Posterior cingulate gyrus (tissue), 11 donors: ENCODE measurements at regions not wholly inside any gene's neighbourhood (a gene's known extent, or its start where the extent isn't known, plus 50 kb on each side); places are given as distances from the start of the nearest gene placed in this dataset.
A peak's percentile ranks its signal among the peaks of the same experiment; 100 is the strongest.
"Not testable (repeated sequence)": the region's sequence is repeated elsewhere in the genome, so short reads cannot be mapped to it uniquely, and the experiment has no call there.

Experiments
- DNase-seq, 10 donors: peaks; one replicate each; pipeline versions ENCODE4 v3.0.0 to v3.0.0-alpha.2; 2020 to 2021; ENCODE audit warnings: mixed read lengths in 3 of 10
- intact Hi-C: fragments of 100-400 bp; cut with DNase I; formaldehyde crosslinking; loops from one replicate; pipeline ENCODE4 v1.15.1; 2023

DNA sequence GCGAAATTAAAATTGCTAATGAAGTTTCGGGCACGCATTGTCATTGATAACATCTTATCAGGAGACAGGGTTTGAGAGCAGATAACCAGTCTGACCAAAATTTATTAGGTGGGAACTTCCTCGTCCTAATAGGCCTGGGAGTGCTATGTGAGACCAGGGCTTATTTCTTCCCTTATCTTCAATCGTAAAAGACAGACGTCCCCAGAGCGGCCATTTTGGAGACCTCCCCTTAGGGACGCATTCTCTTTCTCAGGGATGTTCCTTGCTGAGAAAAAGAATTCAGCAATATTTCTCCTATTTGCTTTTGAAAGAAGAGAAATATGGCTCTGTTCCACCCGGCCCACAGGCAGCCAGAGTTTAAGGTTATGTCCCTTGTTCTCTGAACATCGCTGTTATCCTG, 184.7 kb downstream of the OSTF1 start:
- intact Hi-C loops: not testable (repeated sequence)

DNA sequence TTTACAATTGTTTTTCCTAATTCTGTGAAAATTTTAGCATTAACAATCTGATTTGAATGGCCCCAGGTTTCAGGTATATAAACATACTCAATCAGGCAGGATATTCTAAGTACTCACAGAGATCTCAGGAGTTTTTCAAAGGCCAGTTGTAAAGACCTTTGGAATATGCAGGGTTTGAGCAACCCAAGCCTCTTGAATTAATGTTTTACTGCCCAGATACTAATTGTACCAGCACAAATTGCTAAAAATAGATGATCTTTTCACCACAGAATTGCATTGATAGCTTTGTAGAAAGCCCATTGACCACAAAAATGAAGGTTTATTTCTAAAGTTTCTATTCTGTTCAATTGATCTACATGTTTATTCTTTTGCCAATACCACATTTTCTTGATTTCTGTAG, 186.5 kb downstream of the OSTF1 start:
- no peak for DNase-seq
- intact Hi-C loops: no loop called here

More for the DNA sequence above, 184.7 kb downstream of the OSTF1 start:
- not testable (repeated sequence) for DNase-seq

DNA sequence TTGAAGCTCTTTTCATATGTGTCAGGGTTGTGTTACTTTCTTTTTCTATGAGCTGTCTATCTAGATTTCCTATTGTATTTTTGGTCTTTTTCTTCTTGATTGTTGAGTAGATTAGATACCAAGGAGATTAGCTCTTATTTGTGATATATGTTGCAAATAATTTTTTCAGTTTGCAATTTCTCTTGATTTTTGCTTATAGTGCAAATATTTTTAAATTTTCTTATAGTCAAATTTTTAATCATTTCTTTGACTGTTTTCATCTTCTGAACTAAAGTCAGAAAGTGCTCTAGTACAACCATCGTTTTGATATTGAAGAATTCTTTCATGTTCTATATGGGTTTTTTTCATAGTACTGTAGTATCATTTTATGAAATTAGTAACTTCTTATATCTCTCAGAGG, 193.7 kb downstream of the OSTF1 start:
- DNase-seq: no peak
- intact Hi-C loops: no loop called here

DNA sequence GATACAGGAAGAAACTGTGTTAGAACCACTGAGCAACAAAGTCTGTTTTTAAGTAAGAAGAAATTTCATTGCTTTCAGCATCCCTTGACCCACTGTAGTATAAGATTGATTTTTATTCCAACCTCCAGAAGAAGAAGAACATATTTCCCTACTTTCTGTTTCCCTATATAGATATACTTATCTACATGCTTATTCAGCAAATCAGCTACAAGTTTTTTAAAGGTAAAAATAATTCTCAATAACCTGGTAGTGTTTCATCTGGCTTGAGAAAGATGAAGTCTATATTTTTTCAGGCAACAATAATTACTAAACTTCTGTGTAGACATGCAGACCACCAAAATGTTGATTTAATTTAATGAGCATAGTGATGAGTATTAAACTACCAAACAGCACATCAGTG, 201.0 kb downstream of the OSTF1 start:
- no peak for DNase-seq
- intact Hi-C loops: no loop called here

DNA sequence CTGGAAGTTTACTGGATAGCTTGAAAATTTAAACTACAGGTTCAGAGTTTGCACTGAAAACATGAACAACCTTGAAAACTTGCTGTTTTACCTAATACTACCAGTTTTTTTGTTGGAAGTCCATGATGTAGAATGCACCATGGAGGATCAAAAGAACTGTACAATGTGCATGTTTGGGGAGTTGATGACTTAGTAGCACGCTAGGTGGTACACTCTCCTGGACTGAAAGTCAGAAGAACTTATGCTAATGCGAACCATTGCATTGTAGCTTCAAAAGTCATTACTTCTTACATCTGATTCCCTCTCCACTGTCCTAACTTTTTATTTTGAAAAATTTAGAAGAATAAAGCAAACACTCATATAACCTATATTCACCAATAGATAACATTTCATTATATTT, 211.0 kb downstream of the OSTF1 start:
- intact Hi-C loops: no loop called here
- no peak for DNase-seq

DNA sequence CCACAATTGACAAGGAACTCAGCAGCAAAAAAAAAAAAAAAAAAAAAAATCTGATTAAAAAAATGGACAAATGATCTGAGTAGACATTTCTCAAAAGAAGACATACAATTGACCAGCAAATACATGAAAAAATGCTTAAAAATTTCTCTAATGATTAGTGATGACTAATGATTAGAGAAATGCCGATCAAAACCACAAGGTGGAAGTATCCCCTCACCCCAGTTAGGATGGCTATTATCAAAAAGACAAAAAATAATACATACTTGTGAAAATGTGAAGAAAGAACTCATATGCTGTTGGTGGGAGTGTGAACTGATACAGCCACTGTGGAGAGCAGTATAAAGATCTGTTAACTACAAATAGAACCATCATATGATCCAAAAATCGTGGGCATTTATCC, 245.3 kb downstream of the OSTF1 start:
- no peak for DNase-seq
- intact Hi-C loops: no loop called here

DNA sequence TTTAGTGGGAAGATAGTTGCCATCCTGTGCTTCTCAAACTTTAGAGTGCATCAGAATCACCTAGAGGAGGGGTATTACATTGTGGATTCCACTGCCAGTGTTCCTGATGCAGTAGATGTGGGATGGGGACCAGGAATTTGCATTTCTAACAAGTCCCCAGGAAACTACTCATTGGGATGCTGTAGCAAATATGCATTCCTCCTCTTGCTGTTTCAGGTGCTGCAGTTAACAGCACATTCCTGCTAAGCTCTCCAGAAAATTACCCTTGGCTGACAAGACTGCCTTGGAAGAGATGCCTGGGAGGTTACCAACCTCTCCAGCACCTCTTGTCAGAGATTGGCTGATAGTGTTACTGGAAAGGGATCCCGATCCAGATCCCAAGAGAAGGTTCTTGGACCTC, 270.5 kb downstream of the OSTF1 start:
- no peak for DNase-seq
- intact Hi-C loops: no loop called here

DNA sequence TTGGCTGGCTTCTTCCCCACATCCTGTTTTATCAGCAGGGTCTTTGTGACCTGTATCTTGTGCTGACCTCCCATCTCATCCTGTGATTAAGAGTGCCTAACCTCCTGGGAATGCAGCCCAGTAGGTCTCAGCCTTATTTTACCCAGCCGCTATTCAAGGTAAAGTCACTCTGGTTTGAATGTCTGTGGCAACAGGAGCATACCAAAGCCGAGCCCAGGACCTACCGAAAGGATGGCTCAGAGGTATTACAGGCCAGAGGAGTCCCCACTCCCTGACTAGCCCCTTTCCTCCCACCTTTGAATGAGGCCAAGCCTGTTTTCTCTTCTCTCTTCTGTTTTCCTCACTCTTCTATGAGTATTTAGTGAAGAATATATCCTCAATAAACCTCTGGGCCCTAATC, 271.3 kb downstream of the OSTF1 start:
- no peak for DNase-seq

DNA sequence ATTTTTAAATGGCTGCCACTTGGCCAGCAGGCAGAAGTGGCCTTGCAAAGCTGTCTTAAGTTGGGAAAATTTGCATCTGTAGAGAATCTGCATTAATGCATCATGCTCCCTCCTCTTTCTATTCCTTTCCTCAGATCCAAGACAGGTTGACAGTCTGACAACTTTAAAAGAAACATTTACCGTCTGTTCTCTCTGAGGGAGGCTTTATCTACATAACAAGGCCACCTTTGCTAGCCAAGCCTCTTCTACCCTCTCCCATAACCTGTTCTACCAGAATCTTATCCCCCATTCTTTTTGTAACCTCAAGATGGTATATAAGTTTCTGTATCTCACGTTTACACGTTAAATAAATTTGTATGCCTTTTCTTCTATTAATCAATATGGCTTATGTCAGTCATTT, 271.9 kb downstream of the OSTF1 start:
- no peak for DNase-seq
- intact Hi-C loops: no loop called here

More for the DNA sequence above, 271.3 kb downstream of the OSTF1 start:
- intact Hi-C loops: no loop called here

DNA sequence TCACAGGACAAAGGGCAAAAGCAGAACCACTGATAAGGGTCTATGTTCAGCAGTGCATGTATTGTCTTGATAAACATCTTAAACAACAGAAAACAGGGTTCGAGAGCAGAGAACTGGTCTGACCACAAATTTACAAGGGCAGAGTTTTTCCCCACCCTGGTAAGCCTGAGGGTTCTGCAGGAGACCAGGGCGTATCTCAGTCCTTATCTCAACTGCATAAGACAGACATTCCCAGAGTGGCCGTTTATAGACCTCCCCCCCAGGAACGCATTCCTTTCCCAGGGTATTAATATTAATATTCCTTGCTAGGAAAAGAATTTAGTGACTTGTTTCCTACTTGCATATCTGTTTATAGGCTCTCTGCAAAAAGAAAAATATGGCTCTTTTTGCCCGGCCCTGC, 274.1 kb downstream of the OSTF1 start:
- DNase-seq, intact Hi-C loops: not testable (repeated sequence)

DNA sequence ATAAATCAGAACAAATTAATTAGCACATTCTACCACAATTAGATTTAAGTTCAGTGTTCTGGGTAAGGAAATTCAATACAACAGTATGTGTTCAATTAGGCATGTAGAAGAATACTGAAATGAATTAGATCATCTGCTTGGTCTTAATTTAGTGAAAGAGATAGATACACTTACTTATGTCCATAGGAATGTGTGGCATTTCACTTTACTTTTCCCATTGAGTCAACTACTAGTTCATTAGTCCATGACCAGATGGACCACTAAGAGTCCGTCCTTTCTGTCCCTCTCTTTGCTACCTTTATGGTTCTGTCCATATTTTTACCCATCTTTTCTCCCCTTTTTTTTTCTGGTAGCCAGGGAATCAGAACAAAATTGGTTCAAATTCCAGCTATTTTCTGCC, 276.9 kb downstream of the OSTF1 start:
- intact Hi-C loops: no loop called here
- no peak for DNase-seq

DNA sequence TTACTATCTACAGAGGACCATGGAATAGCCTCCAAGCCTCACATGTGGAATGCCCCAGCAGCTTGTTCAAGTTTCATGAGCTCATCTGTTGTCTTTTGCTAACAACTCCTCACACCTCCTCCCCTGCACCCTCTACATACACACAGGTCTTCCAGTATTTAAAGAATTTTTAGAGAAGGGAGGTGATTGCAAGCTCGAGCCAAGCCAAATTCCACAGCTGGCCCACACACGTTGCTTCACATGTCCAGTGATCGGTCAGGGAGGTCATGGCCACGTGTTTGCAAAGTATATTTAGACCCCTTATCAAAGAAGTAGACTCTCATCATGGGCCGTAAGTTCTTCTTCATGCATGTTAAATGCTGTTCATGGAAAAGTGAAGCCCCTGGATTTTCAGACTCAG, 281.7 kb downstream of the OSTF1 start:
- DNase-seq: no peak
- intact Hi-C loops: no loop called here

DNA sequence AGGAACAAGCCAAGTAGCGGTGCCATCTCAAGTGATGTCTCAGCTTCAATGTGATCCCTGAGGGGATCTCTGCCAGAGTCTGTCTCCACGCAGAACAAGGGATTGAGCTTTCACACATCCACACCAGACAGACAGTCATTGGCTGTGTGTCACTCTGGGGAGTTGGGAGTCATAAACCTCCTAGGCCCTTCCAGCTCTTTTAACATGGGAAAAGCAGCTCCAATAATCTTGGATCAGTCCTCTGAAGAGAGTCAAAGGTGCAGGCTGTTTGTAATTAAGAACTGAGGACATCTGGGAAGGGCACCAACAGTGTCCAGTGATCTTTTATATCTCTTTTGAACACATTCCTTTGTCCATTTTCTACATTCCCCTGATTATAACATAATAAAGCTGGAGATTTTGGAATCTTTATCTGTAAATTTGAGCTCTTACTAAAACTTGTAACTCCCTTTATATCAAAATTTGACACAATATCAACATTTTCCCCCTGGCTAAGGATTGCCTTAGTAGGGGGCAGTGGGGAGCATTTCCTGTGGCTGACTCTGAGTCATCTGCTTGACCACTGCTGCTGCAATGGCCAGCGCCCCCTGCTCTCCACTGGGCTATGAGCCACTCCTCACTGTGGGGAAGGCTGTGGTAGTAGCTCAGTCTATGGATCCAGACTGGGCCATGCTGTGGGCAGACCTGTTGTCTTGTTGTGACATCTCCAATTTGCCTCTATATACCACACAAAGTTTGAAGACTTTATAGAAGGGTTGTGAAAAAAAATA, 284.4 kb downstream of the OSTF1 start:
- intact Hi-C loops: no loop called here
- DNase-seq: no peak

DNA sequence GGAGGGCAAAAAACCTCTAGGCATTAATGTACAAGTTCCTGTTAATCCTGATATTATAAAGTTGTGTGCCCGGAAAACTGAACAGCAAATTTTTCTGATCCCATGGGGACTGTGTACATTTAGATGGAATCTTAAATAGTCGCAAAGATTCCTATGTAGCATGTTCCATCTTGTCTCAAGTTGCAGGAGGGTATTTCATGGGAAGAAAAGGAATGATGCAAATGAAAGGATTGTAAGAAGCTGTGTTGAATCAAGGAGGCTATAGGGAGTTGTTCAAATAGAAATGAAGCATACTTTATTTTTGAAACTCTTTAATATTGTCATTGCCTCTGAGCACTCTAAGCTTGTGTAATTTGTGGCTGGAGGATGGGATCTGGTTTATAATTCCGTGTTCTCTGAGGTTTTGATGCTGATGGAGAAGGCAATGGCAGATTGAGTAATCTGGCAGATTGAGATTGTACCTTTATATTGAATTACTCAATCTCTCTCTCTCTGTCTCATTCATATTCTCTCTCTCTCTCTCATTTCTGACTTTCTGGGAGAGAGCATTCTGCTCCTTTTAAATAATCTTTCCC, 288.5 kb downstream of the OSTF1 start:
- intact Hi-C loops: no loop called here
- no peak for DNase-seq

DNA sequence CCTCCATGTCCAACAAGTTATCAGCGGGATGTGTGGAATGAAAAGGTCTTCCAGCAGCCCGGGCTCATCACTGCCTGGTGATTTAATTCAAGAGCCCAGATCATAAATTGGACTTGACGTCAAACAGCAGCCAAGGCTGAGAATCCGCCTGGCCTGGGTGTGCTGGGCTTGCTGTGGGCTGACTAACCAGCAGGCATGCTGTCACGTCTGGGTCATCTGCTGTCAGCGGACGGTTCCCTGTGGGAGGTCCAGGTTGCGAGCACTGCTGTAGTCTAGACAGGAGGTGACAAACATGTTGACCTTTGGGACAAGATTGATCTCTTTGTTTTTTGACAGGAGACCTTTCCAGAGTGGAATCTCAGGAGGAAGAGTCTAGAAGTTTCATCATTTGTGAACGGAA, 289.7 kb downstream of the OSTF1 start:
- intact Hi-C loops: no loop called here
- DNase-seq: peak in 1 of 10 donors; percentile 79

DNA sequence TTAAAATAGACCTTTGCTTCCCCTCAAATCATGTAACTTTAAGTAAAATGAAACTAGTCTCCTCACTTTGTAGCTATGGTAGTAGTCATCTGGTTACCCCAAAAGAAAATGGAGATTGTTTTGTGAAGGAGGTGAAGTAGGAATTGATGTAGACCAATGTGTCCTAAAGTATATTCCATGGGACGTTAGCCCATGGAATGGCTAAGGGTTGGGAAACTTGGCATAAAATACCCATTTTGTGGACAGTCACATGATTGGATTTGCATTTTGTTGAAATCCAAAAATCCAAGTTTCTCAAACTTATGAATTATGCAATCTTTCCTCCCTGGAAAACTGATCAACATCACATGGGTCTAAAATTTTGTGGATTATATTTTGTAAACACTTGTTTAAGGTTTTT, 290.6 kb downstream of the OSTF1 start:
- no peak for DNase-seq
- intact Hi-C loops: no loop called here

DNA sequence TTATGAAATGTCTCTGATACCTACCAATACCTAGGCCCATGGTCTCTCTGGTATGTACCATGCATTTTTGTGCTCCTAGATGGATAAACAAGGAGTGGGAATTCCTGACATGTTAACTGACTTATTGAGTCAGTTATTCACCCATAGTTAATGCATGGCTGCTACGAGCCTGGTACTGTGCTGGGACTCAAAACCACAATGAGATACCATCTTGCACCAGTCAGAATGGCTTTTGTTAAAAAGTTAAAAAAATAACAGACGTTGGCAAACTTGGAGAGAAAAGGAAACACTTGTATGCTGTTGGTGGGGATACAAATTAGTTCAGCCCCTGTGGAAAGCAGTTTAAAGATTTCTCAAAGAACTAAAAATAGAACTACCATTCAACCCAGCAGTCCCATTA, 293.8 kb downstream of the OSTF1 start:
- intact Hi-C loops: no loop called here

DNA sequence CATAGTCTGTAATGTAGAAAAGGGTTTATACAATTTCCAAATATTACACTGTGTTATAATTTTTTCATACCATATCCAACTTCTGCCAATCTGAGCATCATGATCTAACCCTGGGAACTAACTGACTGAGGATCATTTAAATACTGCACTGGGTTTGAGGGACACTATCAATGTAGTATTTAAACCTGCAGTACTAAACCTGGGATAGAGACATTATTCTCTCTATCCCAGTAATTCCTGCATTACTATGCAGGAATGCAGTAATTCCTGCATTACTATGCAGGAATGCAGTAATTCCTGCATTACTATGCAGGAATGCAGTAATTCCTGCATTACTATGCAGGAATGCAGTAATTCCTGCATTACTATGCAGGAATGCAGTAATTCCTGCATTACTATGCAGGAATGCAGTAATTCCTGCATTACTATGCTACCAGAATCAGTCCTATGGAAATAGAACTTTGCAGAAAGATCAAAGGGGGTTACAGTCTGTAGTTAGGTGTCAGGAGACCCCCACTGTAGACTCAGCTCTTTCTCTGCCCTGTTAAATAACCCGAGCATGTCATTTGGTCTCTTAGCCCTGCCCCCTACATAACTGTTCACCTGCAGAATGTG, 295.2 kb downstream of the OSTF1 start:
- intact Hi-C loops, DNase-seq: not testable (repeated sequence)

More for the DNA sequence above, 293.8 kb downstream of the OSTF1 start:
- DNase-seq: no peak

DNA sequence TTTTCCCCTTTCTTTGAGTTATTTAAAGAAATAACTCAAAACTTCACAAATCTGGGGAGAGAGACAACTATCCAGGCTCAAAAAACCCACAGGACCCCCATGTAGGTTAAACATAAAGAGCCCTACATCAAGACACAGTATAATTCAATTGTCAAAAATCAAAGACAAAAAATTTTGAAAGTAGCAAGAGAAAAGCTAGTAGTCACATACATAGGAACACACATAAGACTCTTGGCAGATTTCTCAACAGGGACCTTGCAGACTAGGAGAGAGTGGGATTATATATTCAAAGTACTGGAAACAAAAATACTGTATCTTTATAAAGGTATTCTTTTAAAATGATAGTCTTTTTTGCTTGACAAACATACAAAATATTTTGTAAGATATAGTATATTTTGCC, 296.9 kb downstream of the OSTF1 start:
- intact Hi-C loops: no loop called here
- DNase-seq: no peak

DNA sequence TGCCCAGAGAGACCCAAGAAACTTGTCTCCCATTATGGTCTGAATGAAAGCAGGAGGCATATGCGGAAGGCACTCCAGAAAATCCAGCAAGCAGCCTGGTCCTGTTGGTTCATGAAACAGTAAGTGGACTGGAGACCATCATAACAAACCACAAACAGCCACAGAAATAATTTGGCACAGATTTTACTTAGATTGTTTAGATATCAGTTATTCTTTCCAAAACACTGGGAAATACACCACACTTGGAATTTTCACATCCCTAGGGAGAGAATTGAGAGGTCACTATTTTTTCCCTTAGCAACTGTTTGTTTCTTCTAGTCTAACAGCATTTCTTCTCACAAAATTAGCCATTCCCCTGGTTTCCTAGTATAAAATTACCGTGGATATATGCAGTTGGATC, 300.8 kb downstream of the OSTF1 start:
- intact Hi-C loops: no loop called here
- no peak for DNase-seq

DNA sequence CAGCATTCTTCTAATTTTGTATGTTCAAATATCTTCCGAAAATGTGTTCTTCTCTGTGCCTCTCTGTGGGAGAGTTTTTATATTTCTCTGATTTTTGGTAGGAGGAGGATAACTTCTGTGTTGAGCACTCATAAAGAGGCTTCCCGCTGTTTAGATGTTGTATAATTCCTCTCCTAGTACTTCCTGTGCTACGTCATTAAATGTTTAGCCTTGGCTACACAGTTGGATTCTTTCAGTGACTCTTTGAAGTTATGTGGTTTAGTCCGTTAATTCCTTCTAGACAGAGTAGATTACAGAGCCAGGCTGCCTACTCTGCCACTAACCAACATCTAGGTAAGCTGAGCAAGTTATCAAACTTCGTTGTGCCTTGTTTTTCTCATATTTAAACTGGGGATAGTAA, 302.6 kb downstream of the OSTF1 start:
- intact Hi-C loops: no loop called here
- no peak for DNase-seq

DNA sequence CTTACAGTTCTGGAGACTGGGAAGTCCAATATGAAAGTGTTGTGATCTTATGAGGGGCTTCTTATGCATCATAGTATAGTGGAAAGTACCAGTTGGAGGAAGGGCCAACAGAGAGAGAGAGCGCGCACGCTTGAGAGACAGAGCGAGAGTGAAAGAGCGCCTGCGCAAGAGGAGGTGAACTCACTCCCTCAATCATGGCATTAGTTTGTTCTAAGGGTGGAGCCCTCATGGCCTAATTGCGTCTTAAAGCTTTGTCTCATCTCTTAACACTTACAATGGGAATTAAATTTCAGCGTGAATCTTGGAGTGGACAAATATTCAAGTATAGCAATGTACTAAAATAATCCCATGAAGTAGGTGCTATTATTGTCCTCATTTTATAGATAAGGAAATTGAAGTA, 303.2 kb downstream of the OSTF1 start:
- no peak for DNase-seq
- intact Hi-C loops: no loop called here
